GM13976 (cell line): ENCODE measurements at regions not wholly inside any gene's neighbourhood (a gene's known extent, or its start where the extent isn't known, plus 50 kb on each side); places are given as distances from the start of the nearest gene placed in this dataset.
"Not testable (repeated sequence)": the region's sequence is repeated elsewhere in the genome, so short reads cannot be mapped to it uniquely, and the experiment has no call there.

ENCODE experiments used
- DNase-seq: peaks from one replicate; pipeline ENCODE4 v3.0.0; 2012; ENCODE audit warnings: low spot score
- CTCF ChIP-seq: IDR thresholded peaks from 2 replicates; pipeline ENCODE4 v1.5.1; 2012; ENCODE audit warnings: borderline replicate concordance, mild to moderate bottlenecking; ENCODE audit not compliant: insufficient read depth; ENCODE audit errors: extremely low read depth, missing control alignments, control extremely low read depth
- in situ Hi-C: fragments of 300-500 bp; cut with MboI; formaldehyde crosslinking; loops from one replicate; pipeline ENCODE4 v1.12.0; 2022; ENCODE audit warnings: low sequenced_read_pairs, mixed read lengths, inconsistent platforms; ENCODE audit not compliant: unreplicated experiment

GRCh38 chr1:224053456-224053855 is 60.5 kb upstream of the FBXO28 start:
- in situ Hi-C loops = no loop called here
- TF ChIP-seq CTCF = no peak
- no peak for DNase-seq

- in situ Hi-C loops = no loop called here
- TF ChIP-seq CTCF = no peak
- no peak for DNase-seq
These were observed 61.1 kb upstream of the FBXO28 start for GRCh38 chr1:224052772-224053171.

GRCh38 chr1:224051782-224052181 is 62.1 kb upstream of the FBXO28 start:
- in situ Hi-C loops, DNase-seq: not testable (repeated sequence)

- in situ Hi-C loops = no loop called here
These were observed 62.9 kb upstream of the FBXO28 start for GRCh38 chr1:224051086-224051406.

GRCh38 chr1:224047538-224047937 is 66.4 kb upstream of the FBXO28 start:
- no peak for TF ChIP-seq CTCF
- in situ Hi-C loops = no loop called here
- DNase-seq = no peak

More at GRCh38 chr1:224051086-224051406, 62.9 kb upstream of the FBXO28 start:
- TF ChIP-seq CTCF = no peak
- no peak for DNase-seq

DNA sequence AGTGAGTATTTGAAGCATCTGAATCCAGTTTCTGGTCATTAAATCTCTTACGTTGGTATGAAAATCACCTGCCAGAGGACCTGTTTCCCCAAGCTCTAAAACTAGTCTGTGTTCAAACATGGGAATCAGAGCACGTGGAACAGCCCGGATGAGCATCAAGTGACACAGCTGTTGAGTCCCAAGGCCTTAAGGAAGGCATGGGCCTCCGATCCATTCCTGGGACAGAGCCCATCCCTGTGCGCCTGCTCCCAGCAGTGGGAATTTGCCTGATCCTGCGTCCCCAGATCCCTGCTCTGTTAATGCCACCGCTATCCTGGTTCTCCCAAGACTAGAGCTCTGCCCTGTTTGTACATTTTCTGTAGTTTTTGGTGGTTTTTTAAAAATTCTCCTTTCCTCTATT is 68.4 kb upstream of the FBXO28 start:
- no peak for DNase-seq
- TF ChIP-seq CTCF = no peak
- in situ Hi-C loops = no loop called here

DNA sequence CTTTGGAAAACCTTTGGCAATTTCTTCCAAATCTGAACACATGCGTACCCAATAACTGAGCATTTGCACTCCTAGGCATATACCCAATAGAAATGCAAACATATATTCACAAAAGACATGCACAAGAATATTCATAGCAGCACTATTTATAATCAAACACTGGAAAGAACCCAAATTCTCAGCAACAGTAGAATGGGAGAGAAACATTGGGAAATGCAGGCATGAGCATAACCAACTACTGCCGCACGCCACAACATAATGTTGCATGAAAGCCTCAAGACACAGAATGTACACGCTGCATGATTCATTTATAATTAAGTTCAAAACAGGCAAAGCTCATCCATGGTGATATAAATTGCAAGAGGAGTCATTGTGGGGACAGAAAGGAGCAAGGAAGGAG is 69.5 kb upstream of the FBXO28 start:
- no peak for TF ChIP-seq CTCF
- in situ Hi-C loops = no loop called here

More for the DNA sequence above, 69.5 kb upstream of the FBXO28 start:
- DNase-seq = no peak
